GM12892 (cell line): ENCODE measurements at regions not wholly inside any gene's neighbourhood (a gene's known extent, or its start where the extent isn't known, plus 50 kb on each side); places are given as distances from the start of the nearest gene placed in this dataset.

Source experiments
- POLR2A ChIP-seq: IDR thresholded peaks from 2 replicates; pipeline ENCODE4 v1.6.1; 2011; ENCODE audit warnings: low read depth, low read length, control low read depth
- POLR2AphosphoS5 ChIP-seq: IDR thresholded peaks from 2 replicates; pipeline ENCODE4 v1.6.1; 2011; ENCODE audit warnings: low read depth, low read length, control low read depth
- TAF1 ChIP-seq: IDR thresholded peaks from 2 replicates; pipeline ENCODE4 v1.6.1; 2011; ENCODE audit warnings: low read depth, mild to moderate bottlenecking, control low read depth, low read length, borderline replicate concordance

DNA sequence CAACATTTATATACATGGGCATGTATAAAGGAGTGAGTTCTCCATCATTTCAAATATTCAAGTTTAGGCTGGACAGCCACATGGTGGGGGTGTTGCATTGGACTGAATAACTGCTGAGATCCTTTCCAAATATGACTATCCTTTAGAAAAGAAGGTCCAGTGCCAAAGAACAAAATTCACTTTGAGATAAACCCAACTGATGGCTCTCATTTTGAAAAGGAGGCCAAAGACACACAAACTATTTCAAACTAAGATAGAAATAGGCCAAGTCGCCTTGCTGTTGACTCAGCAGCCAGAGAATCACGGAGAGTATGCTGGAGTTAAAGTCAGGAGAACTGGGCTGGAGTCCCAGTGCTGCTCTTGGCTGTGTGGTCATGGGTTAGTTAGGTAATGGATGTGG lies 204.5 kb upstream of the LRATD1 start:
- TF ChIP-seq POLR2A (no peak), TAF1 (no peak), POLR2AphosphoS5 (no peak)
